GM12892 (cell line): ENCODE measurements at regions not wholly inside any gene's neighbourhood (a gene's known extent, or its start where the extent isn't known, plus 50 kb on each side); places are given as distances from the start of the nearest gene placed in this dataset.

Experiments
- DNase-seq: peaks from one replicate; pipeline ENCODE4 v3.0.0; 2011; ENCODE audit not compliant: insufficient read length
- FAIRE-seq: peaks from 2 replicates; lab custom pipeline; 2011; peaks lifted over from hg19 to GRCh38; lab: Jason Lieb, UNC
- POLR2A ChIP-seq: IDR thresholded peaks from 2 replicates; pipeline ENCODE4 v1.6.1; 2011; ENCODE audit warnings: low read depth, low read length, control low read depth
- POLR2AphosphoS5 ChIP-seq: IDR thresholded peaks from 2 replicates; pipeline ENCODE4 v1.6.1; 2011; ENCODE audit warnings: low read depth, low read length, control low read depth
- TAF1 ChIP-seq: IDR thresholded peaks from 2 replicates; pipeline ENCODE4 v1.6.1; 2011; ENCODE audit warnings: low read depth, mild to moderate bottlenecking, control low read depth, low read length, borderline replicate concordance

GRCh38 chr2:40719414-40719813 lies 267.5 kb upstream of the SLC8A1 start:
- TF ChIP-seq TAF1, result no peak
- TF ChIP-seq POLR2A, result no peak
- no peak for TF ChIP-seq POLR2AphosphoS5
- FAIRE-seq (peak; percentile 72), DNase-seq (no peak)

- no peak for DNase-seq
- no peak for FAIRE-seq
- TF ChIP-seq TAF1, result no peak
- TF ChIP-seq POLR2A, result no peak
- TF ChIP-seq POLR2AphosphoS5, result no peak
Observed at GRCh38 chr2:40721595-40721994, 269.7 kb upstream of the SLC8A1 start.

- DNase-seq (no peak), FAIRE-seq (no peak)
- no peak for TF ChIP-seq TAF1
- no peak for TF ChIP-seq POLR2A
- no peak for TF ChIP-seq POLR2AphosphoS5
Observed at GRCh38 chr2:40723194-40723593, 271.3 kb upstream of the SLC8A1 start.

- FAIRE-seq (no peak), DNase-seq (no peak)
- TF ChIP-seq TAF1 (no peak), POLR2AphosphoS5 (no peak), POLR2A (no peak)
Observed at GRCh38 chr2:40725040-40725439, 273.1 kb upstream of the SLC8A1 start.

GRCh38 chr2:40725950-40726349 lies 274.1 kb upstream of the SLC8A1 start:
- DNase-seq, result no peak
- FAIRE-seq, result no peak
- TF ChIP-seq POLR2AphosphoS5 (no peak), POLR2A (no peak), TAF1 (no peak)

GRCh38 chr2:40734797-40735196 lies 282.9 kb upstream of the SLC8A1 start:
- no peak for TF ChIP-seq POLR2A
- TF ChIP-seq POLR2AphosphoS5, result no peak
- FAIRE-seq (no peak), DNase-seq (no peak)

- FAIRE-seq (no peak), DNase-seq (no peak)
- no peak for TF ChIP-seq POLR2AphosphoS5
- TF ChIP-seq TAF1, result no peak
- TF ChIP-seq POLR2A, result no peak
Observed at GRCh38 chr2:40737180-40737579, 285.3 kb upstream of the SLC8A1 start.

- DNase-seq, result no peak
- no peak for TF ChIP-seq TAF1
- TF ChIP-seq POLR2AphosphoS5, result no peak
- no peak for TF ChIP-seq POLR2A
- FAIRE-seq, result no peak
Observed at GRCh38 chr2:40740419-40740818, 288.5 kb upstream of the SLC8A1 start.

- TF ChIP-seq TAF1 (no peak), POLR2A (no peak), POLR2AphosphoS5 (no peak)
- DNase-seq (no peak), FAIRE-seq (no peak)
Observed at GRCh38 chr2:40741532-40741931, 289.6 kb upstream of the SLC8A1 start.

- no peak for FAIRE-seq
- DNase-seq, result no peak
- TF ChIP-seq TAF1 (no peak), POLR2AphosphoS5 (no peak), POLR2A (no peak)
Observed at GRCh38 chr2:40746191-40746590, 294.3 kb upstream of the SLC8A1 start.

GRCh38 chr2:40751981-40752380 lies 300.1 kb upstream of the SLC8A1 start:
- DNase-seq (no peak), FAIRE-seq (no peak)
- TF ChIP-seq TAF1 (no peak), POLR2AphosphoS5 (no peak), POLR2A (no peak)

GRCh38 chr2:40752796-40753195 lies 300.9 kb upstream of the SLC8A1 start:
- DNase-seq (no peak), FAIRE-seq (no peak)
- TF ChIP-seq TAF1, result no peak
- no peak for TF ChIP-seq POLR2A
- no peak for TF ChIP-seq POLR2AphosphoS5

- DNase-seq (no peak), FAIRE-seq (no peak)
- TF ChIP-seq POLR2A (no peak), POLR2AphosphoS5 (no peak), TAF1 (no peak)
Observed at GRCh38 chr2:40754912-40755311, 303.0 kb upstream of the SLC8A1 start.
